HG03432 (cell line): ENCODE measurements at regions not wholly inside any gene's neighbourhood (a gene's known extent, or its start where the extent isn't known, plus 50 kb on each side); places are given as distances from the start of the nearest gene placed in this dataset.

Experiments used
- ATAC-seq: cut with Tn5 transposase; IDR thresholded peaks from one replicate; pipeline ENCODE4 v1.9.1; 2021; ENCODE audit warnings: mild to moderate bottlenecking, moderate library complexity; ENCODE audit not compliant: unreplicated experiment

DNA sequence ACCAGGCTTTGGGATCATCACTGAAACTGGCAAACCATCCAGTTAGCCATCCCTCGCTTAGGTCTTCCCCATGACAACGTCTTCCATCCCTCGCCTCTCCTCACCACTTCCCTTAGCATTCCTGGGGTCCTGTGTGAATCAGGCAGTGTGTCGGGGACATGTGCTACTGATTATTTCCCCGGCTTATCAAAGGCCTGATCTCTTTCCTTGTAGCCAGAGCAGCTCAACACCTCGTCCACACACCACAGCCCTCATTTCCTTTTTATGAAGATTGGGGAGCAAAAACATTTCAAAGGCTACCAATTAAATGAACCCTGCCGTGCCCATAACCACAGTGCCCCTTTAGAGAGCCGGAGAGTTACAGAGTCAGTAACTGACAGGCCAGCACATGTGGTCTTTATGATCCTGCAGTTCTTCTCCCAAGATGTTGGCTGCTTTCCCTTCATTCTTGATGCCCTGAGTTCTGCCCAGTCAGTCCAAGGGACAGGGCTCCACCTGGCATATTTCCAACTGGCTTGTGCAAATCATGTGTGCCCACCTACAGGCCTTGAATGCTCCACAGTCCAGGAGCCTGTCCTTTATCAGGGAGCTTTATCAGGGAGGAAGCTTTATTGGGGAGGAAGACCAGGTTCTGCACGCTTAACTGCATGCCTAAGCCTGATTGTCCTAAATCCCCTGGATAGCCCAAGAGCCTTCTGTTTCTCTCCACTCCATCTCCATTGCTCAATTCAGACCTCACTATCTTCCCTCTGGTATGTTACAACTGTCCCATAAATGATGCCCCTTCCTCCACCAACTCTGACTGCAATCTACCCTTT lies 343.1 kb downstream of the CYRIA start:
- no peak for ATAC-seq

GRCh38 chr2:16321872-16322271 lies 343.8 kb downstream of the CYRIA start:
- no peak for ATAC-seq

- ATAC-seq, result no peak
These were observed 344.4 kb downstream of the CYRIA start for GRCh38 chr2:16321256-16321655.

- ATAC-seq, result no peak
These were observed 344.9 kb downstream of the CYRIA start for GRCh38 chr2:16320716-16321115.

- no peak for ATAC-seq
These were observed 346.0 kb downstream of the CYRIA start for GRCh38 chr2:16319551-16320121.

GRCh38 chr2:16318474-16319195 lies 347.0 kb downstream of the CYRIA start:
- no peak for ATAC-seq

DNA sequence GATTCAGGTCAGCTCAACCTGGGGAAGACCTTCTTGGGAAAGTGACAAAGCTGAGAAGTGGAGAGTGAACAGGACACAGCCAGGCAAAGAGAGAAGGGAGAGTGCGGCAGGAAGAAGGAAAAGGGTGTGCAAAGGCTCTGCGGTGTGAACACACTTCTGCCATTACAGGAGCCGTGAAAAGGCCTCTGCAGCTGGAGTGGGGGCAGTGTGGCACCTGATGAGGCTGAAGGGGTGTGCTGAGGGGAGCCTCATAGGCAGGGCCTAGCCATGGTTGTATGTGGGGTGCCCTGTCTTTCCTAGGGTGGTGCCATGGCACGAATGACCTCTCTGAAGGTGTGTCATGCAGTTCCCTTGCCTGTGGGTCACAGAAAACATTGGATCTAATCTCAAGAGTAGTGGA lies 347.6 kb downstream of the CYRIA start:
- ATAC-seq, result no peak

DNA sequence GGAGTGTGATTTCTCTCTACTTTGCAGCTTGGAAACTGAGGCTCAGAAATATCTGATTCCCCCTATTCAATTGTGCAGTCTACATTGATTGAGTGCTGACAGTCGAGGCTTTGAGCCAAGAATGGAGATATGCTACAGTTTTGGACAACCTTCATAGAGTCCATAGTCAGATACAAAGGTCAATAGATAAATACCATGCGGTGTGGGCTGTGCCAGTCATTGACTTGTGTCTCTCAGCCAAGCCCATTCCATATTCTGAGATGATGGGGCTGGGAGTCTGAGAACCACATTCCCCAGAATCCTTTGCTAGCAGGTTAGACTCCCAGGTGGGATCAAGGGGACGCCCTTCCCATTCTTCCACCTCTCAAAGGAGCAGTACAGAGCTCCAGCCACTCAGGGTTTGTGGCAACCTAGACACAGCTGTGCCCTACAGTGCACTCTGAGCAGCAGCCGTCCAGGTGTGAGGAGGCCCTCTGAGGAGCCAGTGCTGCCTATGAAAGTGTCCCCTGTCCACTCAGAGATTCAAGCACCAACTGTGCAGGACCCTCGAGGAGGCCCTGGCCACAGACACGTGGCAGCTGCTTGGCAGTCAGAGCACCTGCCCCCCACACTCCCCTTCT lies 348.3 kb downstream of the CYRIA start:
- no peak for ATAC-seq

GRCh38 chr2:16316456-16317210 lies 349.0 kb downstream of the CYRIA start:
- no peak for ATAC-seq

DNA sequence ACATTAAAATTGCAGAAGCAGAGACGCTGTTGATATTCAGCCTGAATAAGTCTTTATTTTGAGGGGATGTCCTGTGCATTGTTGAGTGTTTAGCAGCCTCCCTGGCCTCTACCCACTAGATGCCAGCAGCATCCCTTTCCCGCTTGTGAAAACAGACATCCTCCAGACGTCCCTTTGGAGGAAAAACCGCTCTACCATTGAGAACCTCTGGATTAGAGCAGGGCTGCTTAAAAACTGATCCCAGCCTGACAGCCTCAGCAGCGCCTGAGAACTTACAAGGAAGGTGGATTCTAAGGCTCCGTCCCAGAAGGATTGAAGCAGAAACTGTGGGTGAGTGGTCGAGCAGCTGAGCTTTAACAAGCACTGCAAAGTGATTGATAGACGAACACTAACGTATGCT lies 349.7 kb downstream of the CYRIA start:
- no peak for ATAC-seq

GRCh38 chr2:16315458-16315835 lies 350.2 kb downstream of the CYRIA start:
- no peak for ATAC-seq

- ATAC-seq, result no peak
These were observed 350.8 kb downstream of the CYRIA start for GRCh38 chr2:16314691-16315457.

DNA sequence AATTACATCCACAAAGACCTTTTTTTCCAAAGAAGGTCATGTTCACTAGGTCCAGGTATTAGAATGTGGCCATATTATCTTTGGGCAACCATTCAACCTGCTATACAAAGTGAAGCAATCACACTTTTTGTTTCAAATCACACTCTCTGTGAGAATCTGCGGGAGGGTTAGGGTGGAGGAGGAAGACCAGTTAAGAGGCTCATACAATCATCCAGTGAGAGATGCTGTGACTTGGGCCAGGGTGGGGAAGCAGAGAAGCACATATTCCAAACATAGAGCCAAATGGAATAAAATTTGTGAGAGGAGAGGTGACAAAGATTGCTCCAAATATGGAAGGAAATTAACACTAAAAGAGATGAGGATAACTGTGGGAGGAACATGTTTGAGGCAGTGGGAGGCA lies 351.6 kb downstream of the CYRIA start:
- ATAC-seq, result no peak

GRCh38 chr2:16313235-16313975 lies 352.2 kb downstream of the CYRIA start:
- ATAC-seq, result no peak

- ATAC-seq, result no peak
These were observed 352.9 kb downstream of the CYRIA start for GRCh38 chr2:16312771-16313170.

DNA sequence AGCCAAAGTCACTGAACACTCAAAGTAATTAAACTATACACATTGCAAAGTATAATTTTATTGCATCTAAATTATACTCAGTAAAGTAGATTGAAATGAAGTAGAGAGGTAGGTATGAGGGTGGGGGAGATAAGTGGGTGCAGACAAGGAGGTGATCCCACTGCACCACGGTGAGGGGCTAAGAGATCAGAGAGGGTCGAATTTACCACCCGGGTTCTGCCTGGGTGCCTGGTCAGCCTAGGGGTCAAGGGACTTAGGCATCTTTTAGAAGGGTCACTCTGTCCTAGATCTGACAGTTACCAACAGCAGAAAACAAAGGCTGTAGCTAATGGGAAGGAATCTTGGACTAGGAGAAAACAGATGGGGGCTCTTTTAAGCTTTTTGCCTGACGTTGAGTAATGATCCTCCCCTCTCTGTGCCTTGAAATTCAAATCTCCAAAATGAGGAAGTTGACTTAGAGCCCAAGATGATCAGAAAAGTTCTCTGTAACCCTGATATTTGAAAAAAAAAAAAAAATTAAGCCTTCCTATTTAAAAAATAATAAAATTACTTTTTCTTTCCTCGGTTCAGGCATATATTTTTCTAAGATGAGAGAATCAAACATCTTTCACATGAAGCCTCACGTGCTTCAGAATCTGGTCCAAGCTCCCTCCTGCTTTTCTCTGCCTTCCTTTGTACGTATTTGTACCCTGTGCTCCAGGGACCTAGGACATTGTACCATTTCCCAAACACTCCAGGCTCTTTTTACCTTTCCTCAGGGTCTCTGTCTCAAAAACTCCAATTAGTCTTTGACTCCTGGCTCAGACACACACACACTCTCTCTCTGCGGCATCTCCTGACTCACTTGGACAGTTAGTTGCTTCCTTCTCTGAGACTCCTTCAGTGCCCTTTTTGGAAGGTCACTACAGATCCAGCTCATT lies 353.9 kb downstream of the CYRIA start:
- ATAC-seq, result no peak

GRCh38 chr2:16308816-16309215 lies 356.8 kb downstream of the CYRIA start:
- no peak for ATAC-seq

DNA sequence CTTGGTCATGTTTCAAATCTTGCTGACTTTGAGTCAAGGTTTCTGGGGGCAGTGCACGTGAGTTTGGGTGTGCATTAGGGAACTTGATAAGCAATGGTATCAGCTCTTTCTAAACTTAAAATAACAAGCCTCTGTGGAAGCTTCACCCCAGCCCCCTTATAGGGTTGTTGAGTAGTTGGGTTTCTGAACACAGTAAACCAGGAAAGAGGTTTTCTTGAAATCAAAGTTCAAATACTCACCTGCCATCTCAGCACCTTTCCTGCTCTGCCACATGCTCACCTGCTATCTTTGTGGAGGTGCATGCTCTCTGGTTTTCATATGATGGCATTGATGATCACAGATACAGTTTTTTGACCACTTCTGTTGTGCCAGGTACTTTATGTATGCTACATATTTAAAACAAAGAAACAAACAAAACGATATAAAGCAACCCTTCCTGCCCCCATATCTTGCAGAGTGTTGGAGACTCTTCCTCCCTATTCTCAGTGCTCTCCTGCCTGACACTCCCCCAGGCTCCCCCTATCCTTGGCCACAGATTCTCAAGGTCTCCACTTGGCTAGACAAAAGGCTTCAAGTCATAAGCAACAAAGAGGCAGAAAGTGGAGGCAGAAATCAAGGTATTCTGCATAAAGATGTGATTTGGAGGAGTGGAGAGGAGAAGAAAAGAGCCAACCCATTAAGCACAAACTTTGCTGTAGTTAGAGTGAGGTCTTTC lies 360.6 kb downstream of the CYRIA start:
- no peak for ATAC-seq
